HUES6 (cell line): ENCODE measurements at regions not wholly inside any gene's neighbourhood (a gene's known extent, or its start where the extent isn't known, plus 50 kb on each side); places are given as distances from the start of the nearest gene placed in this dataset.

ENCODE experiments used
- H3K27ac ChIP-seq: 2 replicates; pipeline ENCODE4 v1.7.0; 2013; ENCODE audit warnings: low read depth, mild to moderate bottlenecking, low read length, inconsistent platforms
- H3K27me3 ChIP-seq: 2 replicates; pipeline ENCODE4 v1.6.1; 2013; ENCODE audit warnings: low read length; ENCODE audit not compliant: control insufficient read depth, insufficient read depth
- H3K36me3 ChIP-seq: 2 replicates; pipeline ENCODE4 v1.6.1; 2013; ENCODE audit warnings: low read length; ENCODE audit not compliant: control insufficient read depth, insufficient read depth
- H3K4me1 ChIP-seq: 2 replicates; pipeline ENCODE4 v1.6.1; 2013; ENCODE audit warnings: low read length; ENCODE audit not compliant: control insufficient read depth, insufficient read depth
- H3K4me3 ChIP-seq: 2 replicates; pipeline ENCODE4 v1.5.1; 2013; ENCODE audit warnings: low read depth, low read length
- H3K9ac ChIP-seq: one replicate; pipeline ENCODE4 v1.6.1; 2013; ENCODE audit warnings: mild to moderate bottlenecking, low read length
- H3K9me3 ChIP-seq: 2 replicates; pipeline ENCODE4 v1.6.1; 2013; ENCODE audit warnings: low read depth, low read length; ENCODE audit not compliant: control insufficient read depth, insufficient read depth

- no peak overlapping the region for H3K27ac ChIP-seq
- no peaks in the 10 kb centered on the region for H3K9me3 ChIP-seq
- no peaks in the 10 kb centered on the region for H3K36me3 ChIP-seq
- no peaks in the 10 kb centered on the region; the same call in 1 of the 2 replicates for H3K27me3 ChIP-seq
- H3K4me1 ChIP-seq = no peaks in the 10 kb centered on the region
- H3K4me3 ChIP-seq = no peak overlapping the region
- no peak overlapping the region for H3K9ac ChIP-seq
These were observed 84.9 kb upstream of the NLRP1 start for GRCh38 chr17:5669191-5669590.

GRCh38 chr17:5672141-5672540, 87.8 kb upstream of the NLRP1 start:
- Histone ChIP-seq H3K36me3 (no peaks in the 10 kb centered on the region), H3K9me3 (no peaks in the 10 kb centered on the region), H3K9ac (no peak overlapping the region), H3K27ac (no peak overlapping the region), H3K4me3 (no peak overlapping the region), H3K27me3 (peaks cover 4% of the 10 kb centered on the region; the same call in 1 of the 2 replicates), H3K4me1 (no peaks in the 10 kb centered on the region)

- Histone ChIP-seq H3K4me1 (no peaks in the 10 kb centered on the region), H3K9ac (no peak overlapping the region), H3K27ac (no peak overlapping the region), H3K4me3 (no peak overlapping the region), H3K9me3 (no peaks in the 10 kb centered on the region), H3K36me3 (no peaks in the 10 kb centered on the region), H3K27me3 (peaks cover 4% of the 10 kb centered on the region; the same call in 1 of the 2 replicates)
These were observed 88.6 kb upstream of the NLRP1 start for GRCh38 chr17:5672815-5673430.

- H3K27ac ChIP-seq = no peak overlapping the region
- peaks cover under 1% of the 10 kb centered on the region; the same call in 1 of the 2 replicates for H3K4me1 ChIP-seq
- no peaks in the 10 kb centered on the region for H3K36me3 ChIP-seq
- H3K9me3 ChIP-seq = peaks cover 4% of the 10 kb centered on the region; the same call in 1 of the 2 replicates
- peaks cover 7% of the 10 kb centered on the region; the same call in 1 of the 2 replicates for H3K27me3 ChIP-seq
- no peak overlapping the region for H3K9ac ChIP-seq
- H3K4me3 ChIP-seq = no peak overlapping the region
These were observed 91.5 kb upstream of the NLRP1 start for GRCh38 chr17:5675625-5676421.

- H3K27me3 ChIP-seq = peaks cover 7% of the 10 kb centered on the region; the same call in 1 of the 2 replicates
- no peak overlapping the region for H3K4me3 ChIP-seq
- peaks cover 4% of the 10 kb centered on the region; the same call in 1 of the 2 replicates for H3K9me3 ChIP-seq
- no peak overlapping the region for H3K27ac ChIP-seq
- H3K4me1 ChIP-seq = peaks cover 6% of the 10 kb centered on the region
- H3K36me3 ChIP-seq = no peaks in the 10 kb centered on the region
- no peak overlapping the region for H3K9ac ChIP-seq
These were observed 93.3 kb upstream of the NLRP1 start for GRCh38 chr17:5677620-5678019.

GRCh38 chr17:5678171-5678570, 93.9 kb upstream of the NLRP1 start:
- peaks cover 7% of the 10 kb centered on the region; the same call in 1 of the 2 replicates for H3K27me3 ChIP-seq
- H3K27ac ChIP-seq = no peak overlapping the region
- no peak overlapping the region for H3K4me3 ChIP-seq
- H3K9ac ChIP-seq = no peak overlapping the region
- no peaks in the 10 kb centered on the region for H3K36me3 ChIP-seq
- peaks cover 8% of the 10 kb centered on the region for H3K4me1 ChIP-seq
- peaks cover 4% of the 10 kb centered on the region; the same call in 1 of the 2 replicates for H3K9me3 ChIP-seq

- Histone ChIP-seq H3K36me3 (no peaks in the 10 kb centered on the region), H3K4me3 (no peak overlapping the region), H3K27ac (no peak overlapping the region), H3K9ac (no peak overlapping the region), H3K9me3 (peaks cover 11% of the 10 kb centered on the region; the same call in 1 of the 2 replicates), H3K4me1 (peaks cover 9% of the 10 kb centered on the region), H3K27me3 (peaks cover 7% of the 10 kb centered on the region; the same call in 1 of the 2 replicates)
These were observed 96.5 kb upstream of the NLRP1 start for GRCh38 chr17:5680766-5681165.

- H3K9me3 ChIP-seq = peaks cover 11% of the 10 kb centered on the region; the same call in 1 of the 2 replicates
- H3K4me1 ChIP-seq = peaks cover 9% of the 10 kb centered on the region
- H3K27me3 ChIP-seq = 0 out of 2 replicates have a peak, but pooled peaks cover 1% of the 10 kb centered on the region
- no peaks in the 10 kb centered on the region for H3K36me3 ChIP-seq
- H3K4me3 ChIP-seq = no peak overlapping the region
- no peak overlapping the region for H3K27ac ChIP-seq
- H3K9ac ChIP-seq = no peak overlapping the region
These were observed 98.9 kb upstream of the NLRP1 start for GRCh38 chr17:5683241-5683640.

GRCh38 chr17:5686074-5686635, 101.8 kb upstream of the NLRP1 start:
- H3K4me3 ChIP-seq = no peak overlapping the region
- H3K9me3 ChIP-seq = 0 out of 2 replicates have a peak, but pooled peaks cover 7% of the 10 kb centered on the region
- H3K27me3 ChIP-seq = no peaks in the 10 kb centered on the region
- no peak overlapping the region for H3K9ac ChIP-seq
- peaks cover 5% of the 10 kb centered on the region for H3K4me1 ChIP-seq
- no peak overlapping the region for H3K27ac ChIP-seq
- no peaks in the 10 kb centered on the region for H3K36me3 ChIP-seq

- H3K4me3 ChIP-seq = no peak overlapping the region
- H3K4me1 ChIP-seq = peaks cover 3% of the 10 kb centered on the region; the same call in 1 of the 2 replicates
- H3K9ac ChIP-seq = no peak overlapping the region
- H3K36me3 ChIP-seq = no peaks in the 10 kb centered on the region
- 0 out of 2 replicates have a peak, but pooled peaks cover 7% of the 10 kb centered on the region for H3K9me3 ChIP-seq
- no peak overlapping the region for H3K27ac ChIP-seq
- no peaks in the 10 kb centered on the region for H3K27me3 ChIP-seq
These were observed 103.3 kb upstream of the NLRP1 start for GRCh38 chr17:5687646-5688045.

- H3K9ac ChIP-seq = no peak overlapping the region
- peaks cover 16% of the 10 kb centered on the region for H3K4me1 ChIP-seq
- no peaks in the 10 kb centered on the region for H3K36me3 ChIP-seq
- H3K4me3 ChIP-seq = no peak overlapping the region
- no peak overlapping the region for H3K27ac ChIP-seq
- no peaks in the 10 kb centered on the region for H3K27me3 ChIP-seq
- no peaks in the 10 kb centered on the region for H3K9me3 ChIP-seq
These were observed 109.5 kb upstream of the NLRP1 start for GRCh38 chr17:5693821-5694220.
